ENCODE measurements at regions not wholly inside any gene's neighbourhood (a gene's known extent, or its start where the extent isn't known, plus 50 kb on each side); places are given as distances from the start of the nearest gene placed in this dataset.
"Not testable (repeated sequence)": the region's sequence is repeated elsewhere in the genome, so short reads cannot be mapped to it uniquely, and the experiment has no call there.

GRCh38 chr2:239834143-239834542 lies 191.0 kb downstream of the NDUFA10 start:
- Mint-ChIP-seq H3K4me3 (no peak overlapping the region), H3K27ac (no peak overlapping the region), H3K36me3 (ENCODE audit: low read depth) (no peaks in the 10 kb centered on the region), H3K9me3 (ENCODE audit: insufficient read depth) (no peaks in the 10 kb centered on the region), H3K4me1 (ENCODE audit: low read depth) (no peaks in the 10 kb centered on the region), H3K27me3 (ENCODE audit: low read depth) (no peaks in the 10 kb centered on the region)
- no peak for DNase-seq
- ChIA-PET CTCF (no interaction called here), POLR2A (no interaction called here)
- ATAC-seq: no peak

GRCh38 chr2:239833269-239834109 lies 191.7 kb downstream of the NDUFA10 start:
- DNase-seq: no peak
- CTCF ChIA-PET: no interaction called here
- no peak overlapping the region for H3K4me3 Mint-ChIP-seq
- H3K4me1 Mint-ChIP-seq (ENCODE audit: low read depth): no peaks in the 10 kb centered on the region
- POLR2A ChIA-PET: no interaction called here
- no peaks in the 10 kb centered on the region for H3K36me3 Mint-ChIP-seq (ENCODE audit: low read depth)
- H3K27me3 Mint-ChIP-seq (ENCODE audit: low read depth): no peaks in the 10 kb centered on the region
- no peaks in the 10 kb centered on the region for H3K9me3 Mint-ChIP-seq (ENCODE audit: insufficient read depth)
- ATAC-seq: no peak
- H3K27ac Mint-ChIP-seq: no peak overlapping the region

- ATAC-seq: no peak
- no peaks in the 10 kb centered on the region for H3K4me1 Mint-ChIP-seq (ENCODE audit: low read depth)
- H3K9me3 Mint-ChIP-seq (ENCODE audit: insufficient read depth): no peaks in the 10 kb centered on the region
- DNase-seq: peak; percentile 17
- H3K4me3 Mint-ChIP-seq: no peak overlapping the region
- no peak overlapping the region for H3K27ac Mint-ChIP-seq
- H3K27me3 Mint-ChIP-seq (ENCODE audit: low read depth): no peaks in the 10 kb centered on the region
- CTCF ChIA-PET: no interaction called here
- no peaks in the 10 kb centered on the region for H3K36me3 Mint-ChIP-seq (ENCODE audit: low read depth)
- POLR2A ChIA-PET: no interaction called here
These were observed 192.5 kb downstream of the NDUFA10 start for GRCh38 chr2:239832490-239833268.

- DNase-seq: peak; percentile 5
- ChIA-PET POLR2A (no interaction called here), CTCF (no interaction called here)
- Mint-ChIP-seq H3K4me1 (ENCODE audit: low read depth) (no peaks in the 10 kb centered on the region), H3K27ac (no peak overlapping the region), H3K36me3 (ENCODE audit: low read depth) (no peaks in the 10 kb centered on the region), H3K4me3 (no peak overlapping the region), H3K9me3 (ENCODE audit: insufficient read depth) (no peaks in the 10 kb centered on the region), H3K27me3 (ENCODE audit: low read depth) (no peaks in the 10 kb centered on the region)
- no peak for ATAC-seq
These were observed 193.2 kb downstream of the NDUFA10 start for GRCh38 chr2:239831861-239832489.

- DNase-seq (peak; percentile 9), ATAC-seq (no peak)
- Mint-ChIP-seq H3K4me3 (no peak overlapping the region), H3K36me3 (ENCODE audit: low read depth) (no peaks in the 10 kb centered on the region), H3K27me3 (ENCODE audit: low read depth) (no peaks in the 10 kb centered on the region), H3K9me3 (ENCODE audit: insufficient read depth) (no peaks in the 10 kb centered on the region), H3K4me1 (ENCODE audit: low read depth) (no peaks in the 10 kb centered on the region), H3K27ac (no peak overlapping the region)
- CTCF ChIA-PET: no interaction called here
- POLR2A ChIA-PET: no interaction called here
These were observed 194.0 kb downstream of the NDUFA10 start for GRCh38 chr2:239831001-239831731.

- DNase-seq: peak; percentile 9
- ATAC-seq: no peak
- POLR2A ChIA-PET: no interaction called here
- CTCF ChIA-PET: no interaction called here
- Mint-ChIP-seq H3K27ac (no peak overlapping the region), H3K36me3 (ENCODE audit: low read depth) (no peaks in the 10 kb centered on the region), H3K4me3 (no peak overlapping the region), H3K27me3 (ENCODE audit: low read depth) (no peaks in the 10 kb centered on the region), H3K9me3 (ENCODE audit: insufficient read depth) (no peaks in the 10 kb centered on the region), H3K4me1 (ENCODE audit: low read depth) (no peaks in the 10 kb centered on the region)
These were observed 194.8 kb downstream of the NDUFA10 start for GRCh38 chr2:239830121-239831000.

- Mint-ChIP-seq H3K27ac (no peak overlapping the region), H3K4me1 (ENCODE audit: low read depth) (no peaks in the 10 kb centered on the region), H3K9me3 (ENCODE audit: insufficient read depth) (no peaks in the 10 kb centered on the region), H3K27me3 (ENCODE audit: low read depth) (no peaks in the 10 kb centered on the region), H3K36me3 (ENCODE audit: low read depth) (no peaks in the 10 kb centered on the region), H3K4me3 (no peak overlapping the region)
- CTCF ChIA-PET: no interaction called here
- no peak for DNase-seq
- ATAC-seq: no peak
- POLR2A ChIA-PET: interaction anchor here (0.6 kb wide), 1 partner anchor 724 kb away, joined by 3 read pairs; no protein-coding TSS in a partner anchor
These were observed 195.8 kb downstream of the NDUFA10 start for GRCh38 chr2:239829326-239829725.

GRCh38 chr2:239828973-239829275 lies 196.2 kb downstream of the NDUFA10 start:
- not testable (repeated sequence) for H3K4me3 Mint-ChIP-seq

GRCh38 chr2:239828192-239828972 lies 196.8 kb downstream of the NDUFA10 start:
- Mint-ChIP-seq H3K27me3 (ENCODE audit: low read depth) (no peaks in the 10 kb centered on the region), H3K4me1 (ENCODE audit: low read depth) (no peaks in the 10 kb centered on the region), H3K36me3 (ENCODE audit: low read depth) (no peaks in the 10 kb centered on the region), H3K9me3 (ENCODE audit: insufficient read depth) (no peaks in the 10 kb centered on the region), H3K4me3 (no peak overlapping the region), H3K27ac (no peak overlapping the region)
- ATAC-seq (no peak), DNase-seq (peak; percentile 16)
- ChIA-PET POLR2A (interaction anchor here (0.6 kb wide), 1 partner anchor 723 kb away, joined by 3 read pairs; no protein-coding TSS in a partner anchor), CTCF (no interaction called here)

More at GRCh38 chr2:239828973-239829275, 196.2 kb downstream of the NDUFA10 start:
- H3K27me3 Mint-ChIP-seq (ENCODE audit: low read depth); H3K4me1 Mint-ChIP-seq (ENCODE audit: low read depth); ATAC-seq; H3K36me3 Mint-ChIP-seq (ENCODE audit: low read depth); H3K9me3 Mint-ChIP-seq (ENCODE audit: insufficient read depth); H3K27ac Mint-ChIP-seq; DNase-seq; CTCF ChIA-PET: not testable (repeated sequence)
- POLR2A ChIA-PET: interaction anchor here (0.6 kb wide), 1 partner anchor 724 kb away, joined by 3 read pairs; no protein-coding TSS in a partner anchor

GRCh38 chr2:239827523-239827890 lies 197.6 kb downstream of the NDUFA10 start:
- CTCF ChIA-PET: no interaction called here
- Mint-ChIP-seq H3K27me3 (ENCODE audit: low read depth) (no peaks in the 10 kb centered on the region), H3K4me1 (ENCODE audit: low read depth) (no peaks in the 10 kb centered on the region), H3K36me3 (ENCODE audit: low read depth) (no peaks in the 10 kb centered on the region), H3K27ac (no peak overlapping the region), H3K4me3 (no peak overlapping the region), H3K9me3 (ENCODE audit: insufficient read depth) (no peaks in the 10 kb centered on the region)
- POLR2A ChIA-PET: no interaction called here
- no peak for ATAC-seq
- DNase-seq: peak; percentile 3
